OCI-LY7 (cell line): ENCODE measurements at regions not wholly inside any gene's neighbourhood (a gene's known extent, or its start where the extent isn't known, plus 50 kb on each side); places are given as distances from the start of the nearest gene placed in this dataset.

Source experiments
- BruUV-seq: library from RNA; stranded (reverse); fragments of 400-500 nt; replicated peaks from 2 replicates; lab custom pipeline; 2021; lab: Mats Ljungman, UMichigan
- CTCF ChIA-PET: fragments of 300-600 bp; sonication (Branson Sonifier 250); formaldehyde crosslinking; loops from one replicate; lab custom pipeline; 2022; ENCODE audit warnings: antibody characterized with exemption; ENCODE audit not compliant: unreplicated experiment; lab: Charles Lee
- POLR2A ChIA-PET: fragments of 300-600 bp; sonication (Branson Sonifier 250); formaldehyde crosslinking; loops from one replicate; lab custom pipeline; 2022; ENCODE audit warnings: antibody characterized with exemption; lab: Charles Lee
- DNase-seq: peaks from one replicate; pipeline ENCODE4 v3.0.0-alpha.2; 2015; ENCODE audit warnings: low spot score
- H2AFZ ChIP-seq: fragments of 200-600 bp; sonication (generic), shearing (Covaris generic); 2 replicates; pipeline ENCODE4 v1.6.1; 2014; ENCODE audit warnings: mild to moderate bottlenecking, antibody characterized with exemption, low read length, moderate library complexity
- H3K27ac ChIP-seq: fragments of 200-600 bp; sonication (generic); 2 replicates; pipeline ENCODE4 v1.5.1; 2014; ENCODE audit warnings: mixed run types, low read depth, mild to moderate bottlenecking, moderate library complexity, low read length, inconsistent platforms; ENCODE audit not compliant: poor library complexity, severe bottlenecking
- H3K36me3 ChIP-seq: fragments of 200-600 bp; sonication (generic); 2 replicates; pipeline ENCODE4 v1.6.1; 2014; ENCODE audit warnings: mild to moderate bottlenecking, antibody characterized with exemption, low read length, moderate library complexity, mixed read lengths; ENCODE audit not compliant: insufficient read depth
- H3K4me1 ChIP-seq: fragments of 200-600 bp; sonication (generic); 2 replicates; pipeline ENCODE4 v1.5.1; 2014; ENCODE audit warnings: mild to moderate bottlenecking, low read length; ENCODE audit not compliant: insufficient read depth, poor library complexity, severe bottlenecking
- H3K4me2 ChIP-seq: fragments of 200-600 bp; sonication (generic); 2 replicates; pipeline ENCODE4 v1.6.1; 2014; ENCODE audit warnings: mild to moderate bottlenecking, low read length
- H3K4me3 ChIP-seq: fragments of 200-600 bp; sonication (generic); 2 replicates; pipeline ENCODE4 v1.5.1; 2014; ENCODE audit warnings: mild to moderate bottlenecking, low read depth, low read length; ENCODE audit not compliant: poor library complexity, severe bottlenecking
- H3K79me2 ChIP-seq: fragments of 200-600 bp; sonication (generic); 2 replicates; pipeline ENCODE4 v1.6.1; 2016; ENCODE audit warnings: low read depth, mild to moderate bottlenecking, low read length, moderate library complexity, mixed read lengths; ENCODE audit not compliant: insufficient read depth
- H3K9me2 ChIP-seq: fragments of 200-600 bp; sonication (generic); 2 replicates; pipeline ENCODE4 v1.6.1; 2016; ENCODE audit warnings: mild to moderate bottlenecking, low read length, mixed read lengths; ENCODE audit not compliant: insufficient read depth
- H3K9me3 ChIP-seq: fragments of 200-600 bp; sonication (generic); 2 replicates; pipeline ENCODE4 v1.6.1; 2014; ENCODE audit warnings: mild to moderate bottlenecking, mixed run types, low read length, mixed read lengths
- H4K20me1 ChIP-seq: fragments of 200-600 bp; sonication (generic); 2 replicates; pipeline ENCODE4 v1.6.1; 2014; ENCODE audit warnings: mild to moderate bottlenecking, antibody characterized with exemption, low read length, moderate library complexity, mixed read lengths; ENCODE audit not compliant: insufficient read depth
- CTCF ChIP-seq: fragments of 200-600 bp; sonication (generic); conservative IDR thresholded peaks from 2 replicates; pipeline ENCODE4 v1.5.1; 2014; ENCODE audit warnings: mild to moderate bottlenecking, antibody characterized with exemption, low read length, moderate library complexity, mixed read lengths
- EZH2phosphoT487 ChIP-seq: fragments of 200-600 bp; sonication (generic); IDR thresholded peaks from 2 replicates; pipeline ENCODE4 v1.6.1; 2018; ENCODE audit warnings: low read depth, borderline replicate concordance, mild to moderate bottlenecking, mixed run types, antibody characterized with exemption, low read length, moderate library complexity, mixed read lengths
- intact Hi-C: fragments of 100-400 bp; cut with micrococcal nuclease; formaldehyde crosslinking; loops from one replicate; pipeline ENCODE4 v1.10.0; 2022; ENCODE audit not compliant: unreplicated experiment

- Histone ChIP-seq H3K4me2 (no peak overlapping the region; the same call in 1 of the 2 replicates), H3K36me3 (no peaks in the 10 kb centered on the region), H3K9me2 (no peaks in the 10 kb centered on the region; the same call in 1 of the 2 replicates), H3K9me3 (no peaks in the 10 kb centered on the region), H3K4me3 (no peak overlapping the region), H3K4me1 (no peaks in the 10 kb centered on the region), H3K79me2 (no peaks in the 10 kb centered on the region), H4K20me1 (no peaks in the 10 kb centered on the region), H2AFZ (no peak overlapping the region), H3K27ac (no peak overlapping the region)
- ChIA-PET CTCF (no interaction called here), POLR2A (no interaction called here)
- BruUV-seq: no TSS peak
- no peak for DNase-seq
- intact Hi-C loops: no loop called here
- no peak for TF ChIP-seq CTCF
- no peak for TF ChIP-seq EZH2phosphoT487
Observed at GRCh38 chr13:65453982-65454381, 1776.2 kb downstream of the PCDH9 start.

- no peak for DNase-seq
Observed at GRCh38 chr13:65445340-65445739, 1784.8 kb downstream of the PCDH9 start.

More at GRCh38 chr13:65445340-65445739, 1784.8 kb downstream of the PCDH9 start:
- Histone ChIP-seq H3K36me3 (no peaks in the 10 kb centered on the region), H4K20me1 (no peaks in the 10 kb centered on the region), H3K9me2 (no peaks in the 10 kb centered on the region), H2AFZ (no peak overlapping the region), H3K4me2 (no peak overlapping the region), H3K4me1 (no peaks in the 10 kb centered on the region), H3K9me3 (no peaks in the 10 kb centered on the region), H3K79me2 (no peaks in the 10 kb centered on the region), H3K27ac (no peak overlapping the region), H3K4me3 (no peak overlapping the region)
- intact Hi-C loops: no loop called here
- no TSS peak for BruUV-seq
- POLR2A ChIA-PET: no interaction called here
- CTCF ChIA-PET: no interaction called here
- TF ChIP-seq EZH2phosphoT487 (no peak), CTCF (no peak)
